RKO (cell line): ENCODE measurements at regions not wholly inside any gene's neighbourhood (a gene's known extent, or its start where the extent isn't known, plus 50 kb on each side); places are given as distances from the start of the nearest gene placed in this dataset.
A peak's percentile ranks its signal among the peaks of the same experiment; 100 is the strongest.

ENCODE experiments used
- DNase-seq: peaks from one replicate; pipeline ENCODE4 v3.0.0-alpha.2; 2016; ENCODE audit warnings: low spot score

- no peak for DNase-seq
Observed at GRCh38 chr11:19463976-19464375, 223.2 kb upstream of the E2F8 start.

GRCh38 chr11:19460718-19461405 lies 220.1 kb upstream of the E2F8 start:
- no peak for DNase-seq

- DNase-seq = no peak
Observed at GRCh38 chr11:19459240-19459639, 218.5 kb upstream of the E2F8 start.

- no peak for DNase-seq
Observed at GRCh38 chr11:19458721-19459120, 218.0 kb upstream of the E2F8 start.

- DNase-seq = no peak
Observed at GRCh38 chr11:19458231-19458630, 217.5 kb upstream of the E2F8 start.

- no peak for DNase-seq
Observed at GRCh38 chr11:19455731-19456130, 215.0 kb upstream of the E2F8 start.

- DNase-seq = no peak
Observed at GRCh38 chr11:19453651-19454257, 213.0 kb upstream of the E2F8 start.

GRCh38 chr11:19451609-19452008 lies 210.9 kb upstream of the E2F8 start:
- DNase-seq = no peak

- no peak for DNase-seq
Observed at GRCh38 chr11:19450282-19450681, 209.5 kb upstream of the E2F8 start.

GRCh38 chr11:19448651-19449050 lies 207.9 kb upstream of the E2F8 start:
- DNase-seq = no peak

GRCh38 chr11:19447150-19447566 lies 206.4 kb upstream of the E2F8 start:
- DNase-seq = no peak

GRCh38 chr11:19445771-19446170 lies 205.0 kb upstream of the E2F8 start:
- DNase-seq = no peak

- no peak for DNase-seq
Observed at GRCh38 chr11:19444231-19444630, 203.5 kb upstream of the E2F8 start.

- no peak for DNase-seq
Observed at GRCh38 chr11:19442554-19442910, 201.8 kb upstream of the E2F8 start.

- peak; percentile 83 for DNase-seq
Observed at GRCh38 chr11:19441752-19442553, 201.2 kb upstream of the E2F8 start.

GRCh38 chr11:19441288-19441687 lies 200.5 kb upstream of the E2F8 start:
- no peak for DNase-seq

- DNase-seq = peak; percentile 40
Observed at GRCh38 chr11:19437760-19438159, 197.0 kb upstream of the E2F8 start.

- DNase-seq = no peak
Observed at GRCh38 chr11:19436932-19437331, 196.2 kb upstream of the E2F8 start.

- DNase-seq = no peak
Observed at GRCh38 chr11:19435306-19435989, 194.7 kb upstream of the E2F8 start.

- no peak for DNase-seq
Observed at GRCh38 chr11:19433791-19434190, 193.0 kb upstream of the E2F8 start.

- DNase-seq = no peak
Observed at GRCh38 chr11:19433367-19433766, 192.6 kb upstream of the E2F8 start.

GRCh38 chr11:19432370-19433061 lies 191.8 kb upstream of the E2F8 start:
- no peak for DNase-seq
